GM10266 (cell line): ENCODE measurements at regions not wholly inside any gene's neighbourhood (a gene's known extent, or its start where the extent isn't known, plus 50 kb on each side); places are given as distances from the start of the nearest gene placed in this dataset.

Experiments
- DNase-seq: peaks from one replicate; pipeline ENCODE4 v3.0.0; 2012; ENCODE audit errors: extremely low spot score
- TF ChIP-seq, protein P1 (sequence below): IDR thresholded peaks from 2 replicates; pipeline ENCODE4 v1.5.1; 2012; ENCODE audit warnings: mild to moderate bottlenecking, low read depth; ENCODE audit not compliant: control insufficient read depth, insufficient read depth; ENCODE audit errors: missing control alignments

DNA sequence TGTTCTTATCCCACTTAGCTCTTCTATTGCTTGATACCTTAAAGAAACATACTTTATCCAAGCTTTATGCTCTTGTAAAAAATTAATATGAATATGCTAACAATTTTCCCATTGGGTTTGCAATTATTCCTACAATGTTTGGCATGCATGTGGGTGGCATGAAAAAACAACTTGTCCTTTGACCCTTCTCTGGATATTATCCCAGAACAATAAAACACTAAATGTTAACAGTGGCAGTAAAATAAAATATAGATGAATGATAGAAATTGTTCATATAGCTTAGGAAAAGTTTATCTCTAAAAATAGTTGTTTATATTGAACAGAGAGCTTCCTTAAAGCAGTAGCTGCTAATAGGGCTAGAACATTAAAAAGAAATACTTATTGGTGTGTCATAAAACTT is 860.5 kb upstream of the LRRC4C start:
- TF ChIP-seq, protein P1, sequence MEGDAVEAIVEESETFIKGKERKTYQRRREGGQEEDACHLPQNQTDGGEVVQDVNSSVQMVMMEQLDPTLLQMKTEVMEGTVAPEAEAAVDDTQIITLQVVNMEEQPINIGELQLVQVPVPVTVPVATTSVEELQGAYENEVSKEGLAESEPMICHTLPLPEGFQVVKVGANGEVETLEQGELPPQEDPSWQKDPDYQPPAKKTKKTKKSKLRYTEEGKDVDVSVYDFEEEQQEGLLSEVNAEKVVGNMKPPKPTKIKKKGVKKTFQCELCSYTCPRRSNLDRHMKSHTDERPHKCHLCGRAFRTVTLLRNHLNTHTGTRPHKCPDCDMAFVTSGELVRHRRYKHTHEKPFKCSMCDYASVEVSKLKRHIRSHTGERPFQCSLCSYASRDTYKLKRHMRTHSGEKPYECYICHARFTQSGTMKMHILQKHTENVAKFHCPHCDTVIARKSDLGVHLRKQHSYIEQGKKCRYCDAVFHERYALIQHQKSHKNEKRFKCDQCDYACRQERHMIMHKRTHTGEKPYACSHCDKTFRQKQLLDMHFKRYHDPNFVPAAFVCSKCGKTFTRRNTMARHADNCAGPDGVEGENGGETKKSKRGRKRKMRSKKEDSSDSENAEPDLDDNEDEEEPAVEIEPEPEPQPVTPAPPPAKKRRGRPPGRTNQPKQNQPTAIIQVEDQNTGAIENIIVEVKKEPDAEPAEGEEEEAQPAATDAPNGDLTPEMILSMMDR: no peak
- DNase-seq: no peak

GRCh38 chr11:42329929-42330565 is 870.6 kb upstream of the LRRC4C start:
- TF ChIP-seq, protein P1: no peak
- no peak for DNase-seq

GRCh38 chr11:42337786-42338455 is 878.5 kb upstream of the LRRC4C start:
- no peak for DNase-seq
- TF ChIP-seq, protein P1: no peak

GRCh38 chr11:42344204-42344792 is 884.8 kb upstream of the LRRC4C start:
- TF ChIP-seq, protein P1: no peak
- no peak for DNase-seq

- TF ChIP-seq, protein P1: no peak
- no peak for DNase-seq
Measured at GRCh38 chr11:42345933-42346332, 886.5 kb upstream of the LRRC4C start.

GRCh38 chr11:42363701-42364100 is 904.2 kb upstream of the LRRC4C start:
- DNase-seq: no peak
- TF ChIP-seq, protein P1: no peak

DNA sequence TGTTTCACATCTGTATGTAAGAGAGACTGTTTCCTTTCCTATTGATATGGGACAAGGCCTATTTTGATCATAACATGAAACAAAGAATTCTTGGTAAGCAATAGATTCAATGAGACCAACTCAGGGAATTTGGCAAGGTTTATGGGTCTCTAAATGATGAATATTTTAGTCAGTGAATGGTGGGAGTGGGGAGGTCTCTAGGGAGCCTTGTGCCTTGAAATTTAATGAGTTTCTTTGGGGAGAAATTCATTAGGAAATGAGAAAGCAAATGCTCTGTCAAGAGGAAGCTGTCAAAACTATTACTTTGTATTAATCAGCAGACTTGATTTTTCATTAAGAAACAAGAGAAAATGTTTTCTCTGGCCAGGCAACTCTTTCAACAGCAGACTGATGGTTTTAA is 921.7 kb upstream of the API5 start:
- TF ChIP-seq, protein P1: no peak
- DNase-seq: no peak
